HG03064 (cell line): ENCODE measurements at regions not wholly inside any gene's neighbourhood (a gene's known extent, or its start where the extent isn't known, plus 50 kb on each side); places are given as distances from the start of the nearest gene placed in this dataset.
"Not testable (repeated sequence)": the region's sequence is repeated elsewhere in the genome, so short reads cannot be mapped to it uniquely, and the experiment has no call there.

Experiments used
- ATAC-seq: cut with Tn5 transposase; IDR thresholded peaks from one replicate; pipeline ENCODE4 v1.9.1; 2021; ENCODE audit warnings: low read depth; ENCODE audit not compliant: unreplicated experiment

DNA sequence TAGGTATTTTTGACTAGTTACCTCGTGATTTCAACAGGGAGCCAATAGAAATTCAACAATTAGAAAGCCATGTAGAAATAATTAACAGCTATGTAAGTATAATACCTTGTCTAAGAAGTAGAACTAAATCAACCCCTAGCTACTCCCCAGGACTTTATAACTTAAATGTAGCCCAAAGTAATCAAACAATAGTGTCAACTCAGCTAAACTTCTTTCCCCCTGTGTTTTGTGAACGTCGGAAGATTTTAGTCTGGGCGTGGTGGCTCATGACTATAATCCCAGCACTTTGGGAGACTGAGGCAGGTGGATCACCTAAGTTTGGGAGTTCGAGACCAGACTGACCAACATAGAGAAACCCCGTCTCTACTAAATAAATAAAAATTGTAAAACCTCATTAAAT, 579.9 kb upstream of the NCAM2 start:
- ATAC-seq, result no peak

DNA sequence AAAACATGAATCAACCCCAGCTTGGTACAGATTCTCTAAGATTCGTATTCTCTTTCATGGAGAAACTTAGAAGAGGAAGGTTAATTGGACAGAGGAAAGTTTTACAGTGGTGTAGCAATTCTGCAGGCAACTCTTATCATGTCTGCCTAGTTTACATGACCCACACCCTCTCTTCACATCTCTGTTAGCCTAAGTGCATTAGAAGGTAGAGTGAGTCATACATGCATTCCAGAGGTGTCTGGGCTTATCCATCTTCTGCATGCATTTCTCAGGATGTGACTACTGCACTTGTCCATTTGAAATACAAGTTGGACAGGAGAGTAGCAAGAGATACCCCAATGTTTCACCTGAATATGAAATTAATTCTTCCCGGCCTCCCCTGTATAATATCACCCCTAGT, 578.4 kb upstream of the NCAM2 start:
- ATAC-seq, result no peak

DNA sequence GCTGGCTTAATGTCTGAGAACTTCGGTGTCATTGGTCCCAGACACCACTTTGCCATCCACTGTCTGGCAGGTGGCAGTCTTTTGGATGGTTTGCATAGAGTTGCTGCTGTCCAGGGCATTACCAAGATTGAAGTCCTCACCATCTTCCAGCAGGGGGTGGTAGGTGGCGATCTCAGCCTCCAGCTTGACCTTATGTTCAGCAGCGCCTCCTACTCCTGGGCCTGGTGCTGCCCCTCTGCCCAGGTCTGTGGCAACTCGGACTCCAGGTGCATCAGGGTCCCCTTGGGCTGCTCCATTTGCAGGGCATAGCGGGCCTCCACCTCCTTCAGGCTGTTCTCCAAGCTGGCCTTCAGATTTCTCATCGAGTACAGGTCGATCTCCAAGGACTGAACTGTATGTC, 573.3 kb upstream of the NCAM2 start:
- no peak for ATAC-seq

DNA sequence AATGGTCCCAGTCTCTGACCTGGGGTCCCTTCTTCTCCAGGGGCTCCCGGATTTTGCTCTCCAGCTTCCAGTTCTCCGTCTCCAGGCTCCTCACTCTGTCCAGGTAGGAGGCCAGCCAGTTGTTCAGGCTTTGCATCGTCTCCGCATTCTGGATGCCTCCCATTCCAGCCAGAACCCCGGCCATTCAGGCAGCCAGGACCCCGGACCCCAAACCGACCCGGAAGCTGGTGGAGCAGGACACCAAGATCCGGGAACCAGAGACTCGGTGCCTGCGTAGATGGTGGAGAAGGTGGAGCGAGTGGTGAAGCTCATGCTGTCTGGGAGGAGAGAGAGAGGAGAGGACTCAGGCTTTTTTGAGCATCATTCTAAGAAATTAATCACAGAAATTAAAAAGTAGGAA, 572.4 kb upstream of the NCAM2 start:
- no peak for ATAC-seq

DNA sequence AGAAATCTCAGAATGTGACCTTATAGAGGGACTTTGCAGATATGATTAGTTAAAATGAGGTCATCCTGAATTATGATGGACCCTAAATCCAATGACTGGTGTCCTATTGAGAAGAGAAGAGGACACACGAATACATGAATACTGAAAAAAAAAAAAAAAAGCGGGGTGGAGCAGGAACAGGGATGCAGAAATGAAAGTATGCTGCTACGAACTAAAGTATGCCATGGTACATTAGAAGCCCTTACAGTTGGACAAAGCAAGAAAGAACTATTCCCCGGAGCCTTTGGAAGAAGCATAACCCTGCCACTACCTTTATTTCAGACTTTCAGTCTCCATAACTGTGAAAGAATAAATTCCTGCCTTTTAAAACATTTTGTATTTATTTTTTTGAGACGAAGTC, 557.9 kb upstream of the NCAM2 start:
- ATAC-seq, result no peak

DNA sequence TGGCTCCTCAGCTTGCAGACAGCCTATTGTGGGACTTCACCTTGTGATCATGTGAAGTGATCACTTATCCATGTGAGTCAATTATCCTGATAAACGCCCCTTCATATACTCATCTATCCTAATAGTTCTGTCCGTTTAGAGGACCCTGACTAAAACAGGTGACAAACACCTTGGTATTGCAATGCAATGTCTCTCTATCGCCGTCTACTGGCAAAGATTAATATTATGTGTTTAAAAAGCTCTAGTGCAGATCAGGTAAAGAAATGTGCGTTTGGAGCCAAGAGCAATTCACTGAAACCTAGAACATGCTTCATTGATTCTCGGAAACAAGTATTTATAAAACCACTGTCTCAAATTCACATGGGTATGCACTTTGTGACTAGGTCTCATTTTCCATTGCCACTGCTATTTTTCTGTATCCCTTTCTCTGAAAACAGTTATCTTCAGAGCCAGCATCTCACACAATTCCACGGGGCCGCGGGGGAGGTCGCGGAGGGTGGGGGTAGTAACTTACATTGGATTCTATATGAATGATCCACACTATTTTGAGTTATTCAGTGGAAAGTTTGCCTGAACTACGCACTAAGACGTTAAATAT, 554.6 kb upstream of the NCAM2 start:
- no peak for ATAC-seq

DNA sequence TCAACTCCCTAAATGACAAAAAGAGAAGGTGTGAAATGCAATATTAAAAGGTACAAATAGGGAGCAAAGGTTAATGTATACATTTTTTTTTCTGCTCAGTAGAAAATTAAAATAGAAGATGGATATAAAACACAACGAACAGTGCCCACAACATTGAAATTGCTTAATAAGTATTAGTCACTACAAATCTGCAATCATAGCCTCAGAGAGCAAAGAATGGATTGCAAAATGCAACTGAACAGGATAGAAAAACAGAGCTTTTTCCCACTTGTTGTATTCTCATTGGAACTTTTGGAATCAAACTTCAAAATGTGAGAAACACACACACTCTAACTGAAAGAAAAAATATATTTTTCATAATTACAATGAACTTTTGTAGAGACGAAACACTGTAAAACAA, 552.2 kb upstream of the NCAM2 start:
- no peak for ATAC-seq

DNA sequence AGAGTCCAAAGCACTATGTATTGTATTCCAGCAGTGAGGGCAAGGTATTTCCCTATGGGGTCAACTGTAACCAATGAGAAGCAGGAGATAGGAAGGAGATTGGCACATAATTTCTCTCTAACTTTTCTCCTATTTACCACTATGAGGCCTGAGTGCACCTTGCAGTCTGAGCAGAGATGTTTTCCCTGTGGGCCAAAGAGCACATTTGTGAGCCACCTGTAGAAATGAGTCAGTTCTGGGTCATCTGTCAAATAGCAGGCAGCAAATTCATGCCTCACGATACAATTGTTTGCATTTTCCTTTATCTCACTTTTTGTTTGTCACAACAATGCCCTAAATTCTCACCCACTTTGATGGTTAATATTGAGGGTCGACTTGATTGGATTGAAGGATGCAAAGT, 547.2 kb upstream of the NCAM2 start:
- no peak for ATAC-seq

DNA sequence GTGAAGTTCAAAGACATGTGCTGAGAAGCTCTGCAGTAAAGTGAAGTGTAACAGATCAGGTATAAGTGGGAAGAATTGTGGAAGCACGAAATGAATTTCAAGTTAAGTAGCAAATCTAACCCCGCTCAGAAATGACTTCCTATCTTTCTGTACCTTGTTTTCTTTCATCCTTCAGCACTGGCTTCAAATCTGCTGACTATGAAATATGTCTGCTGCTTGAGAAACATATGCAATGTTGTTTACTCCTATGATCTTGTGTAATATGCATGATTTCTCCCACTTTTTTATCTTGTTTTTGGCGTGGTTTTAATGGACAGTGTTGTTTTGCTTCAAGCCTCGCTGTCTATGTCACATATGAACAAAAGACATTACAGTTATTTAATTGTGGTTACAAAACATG, 545.3 kb upstream of the NCAM2 start:
- no peak for ATAC-seq

DNA sequence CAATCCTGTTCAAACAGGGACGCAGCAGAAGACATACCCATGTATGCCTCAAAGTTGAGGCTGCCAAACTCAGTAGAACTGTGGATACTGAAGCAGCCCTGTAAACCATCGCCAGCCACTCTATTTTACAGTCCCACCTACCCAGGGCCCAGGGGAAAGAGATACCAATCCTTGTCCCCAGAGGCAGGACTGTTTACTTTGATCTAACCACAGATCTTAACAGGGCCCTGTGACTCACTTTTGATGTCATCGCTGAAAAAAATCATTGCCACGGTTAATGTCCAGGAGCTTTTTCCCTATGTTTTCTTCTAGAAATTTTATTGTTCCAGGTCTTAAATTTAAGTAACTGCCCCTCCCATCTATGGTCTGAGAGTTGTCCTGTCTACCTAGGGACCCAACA, 538.4 kb upstream of the NCAM2 start:
- ATAC-seq, result no peak

DNA sequence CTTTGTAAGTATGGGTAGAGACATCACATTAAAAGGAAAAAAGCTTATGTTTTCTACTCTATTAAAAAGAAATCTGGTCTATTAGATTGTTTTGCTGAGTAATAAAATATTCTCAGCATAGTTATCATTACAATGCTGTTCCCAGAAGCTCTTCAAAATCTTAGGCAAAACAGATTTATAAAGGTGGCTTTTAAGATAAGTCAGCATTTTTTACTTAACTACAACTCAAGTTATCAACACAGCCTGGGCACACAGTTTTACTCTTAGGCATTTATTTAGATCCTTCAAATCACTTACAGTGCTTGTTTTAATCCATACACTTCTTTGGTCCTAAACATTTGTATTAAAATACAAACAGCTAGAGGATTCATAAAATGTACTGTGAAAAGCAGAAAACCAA, 534.8 kb upstream of the NCAM2 start:
- no peak for ATAC-seq

DNA sequence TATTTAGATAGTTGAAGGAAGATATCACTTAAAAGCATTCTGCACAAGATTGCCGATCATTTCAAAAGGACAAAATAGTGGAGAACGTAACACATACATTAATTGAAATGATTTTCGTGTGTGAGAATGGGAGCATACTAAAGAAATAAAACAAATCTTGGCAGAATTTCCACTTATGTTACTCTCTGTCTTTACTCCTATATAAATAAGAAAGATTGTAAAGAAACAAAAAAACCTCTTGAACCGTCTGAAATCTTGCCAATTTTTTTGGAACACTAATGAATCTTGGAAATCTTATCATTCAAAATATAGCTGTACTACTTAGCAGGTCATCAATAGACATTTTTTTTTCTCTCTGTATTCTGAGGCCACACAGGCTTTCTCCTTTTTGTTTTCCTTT, 528.8 kb upstream of the NCAM2 start:
- ATAC-seq, result no peak

DNA sequence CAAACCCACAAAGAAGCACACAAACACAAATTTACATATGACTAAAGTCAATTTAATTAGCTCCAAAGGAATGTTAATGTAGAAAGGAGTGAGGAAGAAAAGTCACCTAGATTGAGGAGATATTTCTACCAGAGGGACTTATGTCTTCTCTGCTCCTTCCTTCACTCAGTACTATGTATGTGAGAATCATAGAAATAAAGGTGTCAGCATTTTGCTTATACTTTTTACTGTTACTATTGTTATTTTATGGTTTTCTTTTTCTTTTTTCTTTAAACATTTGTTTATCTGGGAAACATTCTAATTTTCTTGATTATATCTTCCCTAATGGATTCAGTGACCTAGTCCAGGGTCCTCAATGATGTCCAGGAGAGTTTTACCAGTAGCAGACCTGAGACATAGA, 511.9 kb upstream of the NCAM2 start:
- ATAC-seq, result no peak

DNA sequence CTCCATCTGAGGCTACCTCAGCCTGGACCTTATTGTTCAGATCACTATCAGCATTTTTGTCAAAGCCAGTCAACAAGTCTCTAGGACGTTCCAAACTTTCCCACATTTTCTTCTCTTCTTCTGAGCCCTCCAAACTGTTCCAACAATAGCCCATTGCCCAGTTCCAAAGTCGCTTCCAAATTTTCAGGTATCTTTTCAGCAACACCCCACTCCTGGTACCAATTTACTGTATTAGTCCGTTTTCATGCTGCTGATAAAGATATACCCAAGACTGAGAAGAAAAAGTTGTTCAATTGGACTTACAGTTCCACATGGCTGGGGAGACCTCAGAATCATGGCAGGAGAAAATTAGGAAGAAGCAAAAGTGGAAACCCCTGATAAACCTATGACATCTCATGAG, 495.3 kb upstream of the NCAM2 start:
- not testable (repeated sequence) for ATAC-seq

DNA sequence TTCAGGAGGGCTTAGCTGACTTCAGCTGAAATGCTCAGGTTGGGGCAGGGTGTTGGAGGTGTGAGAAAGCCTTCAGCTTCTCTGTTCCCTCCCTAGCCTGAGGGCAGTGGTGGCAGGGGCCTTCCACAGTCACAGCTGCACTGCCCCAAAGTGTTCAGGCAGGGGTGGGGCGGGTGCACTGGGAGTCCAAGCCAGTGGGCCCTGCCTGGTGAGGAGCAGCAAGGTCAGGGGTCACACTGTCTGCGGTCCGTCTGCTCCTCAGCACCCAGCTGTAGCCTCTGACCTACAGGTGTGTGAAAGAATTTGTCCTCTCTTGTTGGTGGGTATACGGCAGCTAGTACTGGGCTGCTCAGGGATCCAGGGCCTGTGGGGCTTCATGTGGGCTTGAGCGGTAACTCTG, 490.4 kb upstream of the NCAM2 start:
- ATAC-seq, result no peak

DNA sequence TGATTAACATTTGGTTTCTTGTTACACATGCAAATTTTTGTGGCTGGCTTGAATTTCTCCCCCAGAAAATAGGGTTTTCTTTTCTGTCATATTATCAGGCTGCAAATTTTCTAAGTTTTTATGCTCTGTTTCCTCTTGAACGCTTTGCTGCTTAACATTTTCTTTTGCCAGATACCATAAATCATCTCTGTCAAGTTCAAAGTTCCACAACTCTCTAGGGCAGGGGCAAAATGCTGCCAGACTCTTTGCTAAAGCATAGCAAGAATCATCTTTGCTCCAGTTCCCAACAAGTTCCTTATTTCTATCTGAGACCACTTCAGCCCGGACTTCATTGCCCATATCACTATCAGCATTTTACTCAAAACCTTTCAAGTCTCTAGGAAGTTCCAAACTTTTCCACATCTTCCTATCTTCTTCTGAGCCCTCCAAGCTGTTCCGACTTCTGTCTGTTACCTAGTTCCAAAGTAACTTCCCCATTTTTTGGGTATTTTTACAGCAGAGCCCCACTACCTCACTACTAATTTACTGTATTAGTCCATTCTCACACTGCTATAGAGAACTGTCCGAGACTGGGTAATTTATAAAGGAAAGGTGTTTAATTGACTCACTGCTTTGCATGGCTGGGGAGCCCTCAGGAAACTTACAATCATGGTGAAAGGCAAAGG, 486.9 kb upstream of the NCAM2 start:
- ATAC-seq, result no peak

DNA sequence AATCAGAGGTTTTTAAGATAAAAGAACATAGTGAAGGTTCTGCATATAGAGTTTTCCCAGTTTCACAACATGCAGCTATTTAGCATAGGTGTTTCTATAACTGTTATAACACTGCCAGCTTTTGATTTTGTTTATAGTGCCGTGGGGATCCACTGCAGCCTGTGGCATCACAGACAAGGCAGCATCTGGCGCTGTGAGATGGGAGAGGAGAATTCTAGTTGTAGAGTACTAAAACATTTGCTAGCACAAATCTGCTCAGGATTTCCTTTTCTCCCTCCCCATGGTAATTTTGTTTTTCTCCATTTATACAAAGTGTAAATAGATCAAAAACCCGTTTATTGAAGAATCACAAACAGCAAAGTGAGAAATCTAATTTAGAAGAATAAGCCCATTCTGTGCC, 482.8 kb upstream of the NCAM2 start:
- ATAC-seq, result no peak

DNA sequence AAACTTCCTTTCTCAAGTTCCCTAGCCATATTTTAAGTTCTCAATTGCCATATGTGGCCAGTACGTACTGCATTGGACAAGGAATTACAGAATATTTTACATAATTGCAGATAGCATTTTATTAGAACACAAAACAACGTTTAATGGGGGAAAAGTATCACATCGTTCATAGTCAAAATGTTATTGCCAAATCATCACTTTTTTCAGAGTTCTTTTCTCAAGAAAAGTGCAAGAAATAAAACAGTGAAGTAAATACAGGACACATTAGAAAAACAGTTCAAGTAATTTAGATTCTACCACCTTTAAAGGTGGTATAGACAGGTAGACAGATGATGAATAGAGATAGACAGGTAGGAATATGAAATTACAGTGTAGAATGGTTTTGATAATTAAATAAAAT, 479.1 kb upstream of the NCAM2 start:
- no peak for ATAC-seq

DNA sequence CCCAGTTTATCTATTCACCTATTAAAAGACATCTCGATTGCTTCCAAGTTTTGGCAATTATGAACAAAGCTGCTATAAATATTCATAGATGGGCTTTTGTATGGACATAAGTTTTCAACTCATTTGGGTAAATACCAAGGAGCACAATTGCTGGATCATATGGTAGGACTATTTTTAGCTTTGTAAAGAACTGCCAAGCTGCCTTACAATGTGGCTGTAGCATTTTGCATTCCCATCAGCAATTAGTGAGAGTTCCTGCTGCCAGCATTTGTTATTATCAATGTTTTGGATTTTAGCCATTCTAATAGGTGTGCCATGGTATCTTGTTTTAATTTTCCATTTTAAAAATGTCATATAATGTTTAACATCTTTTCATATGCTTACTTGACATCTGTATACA, 475.6 kb upstream of the NCAM2 start:
- no peak for ATAC-seq

DNA sequence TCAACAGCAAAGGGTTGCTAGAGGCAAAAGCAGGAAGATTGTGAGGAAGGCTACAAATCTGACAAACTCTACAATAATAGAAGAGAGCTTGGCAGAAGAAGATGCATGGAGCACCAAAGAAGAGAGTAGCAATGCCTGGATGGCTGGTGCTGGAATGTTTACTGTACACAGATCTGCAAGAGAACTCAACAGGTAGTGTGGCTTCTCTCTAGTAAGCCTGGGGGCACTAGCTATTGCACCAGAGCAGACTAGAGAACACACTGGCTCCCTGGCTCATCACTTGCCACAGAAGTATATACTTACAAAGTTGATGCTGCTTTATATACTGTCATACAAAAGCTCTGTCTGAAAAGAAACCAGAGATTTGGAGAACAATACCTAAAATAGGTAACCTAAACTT, 475.0 kb upstream of the NCAM2 start:
- ATAC-seq, result no peak

DNA sequence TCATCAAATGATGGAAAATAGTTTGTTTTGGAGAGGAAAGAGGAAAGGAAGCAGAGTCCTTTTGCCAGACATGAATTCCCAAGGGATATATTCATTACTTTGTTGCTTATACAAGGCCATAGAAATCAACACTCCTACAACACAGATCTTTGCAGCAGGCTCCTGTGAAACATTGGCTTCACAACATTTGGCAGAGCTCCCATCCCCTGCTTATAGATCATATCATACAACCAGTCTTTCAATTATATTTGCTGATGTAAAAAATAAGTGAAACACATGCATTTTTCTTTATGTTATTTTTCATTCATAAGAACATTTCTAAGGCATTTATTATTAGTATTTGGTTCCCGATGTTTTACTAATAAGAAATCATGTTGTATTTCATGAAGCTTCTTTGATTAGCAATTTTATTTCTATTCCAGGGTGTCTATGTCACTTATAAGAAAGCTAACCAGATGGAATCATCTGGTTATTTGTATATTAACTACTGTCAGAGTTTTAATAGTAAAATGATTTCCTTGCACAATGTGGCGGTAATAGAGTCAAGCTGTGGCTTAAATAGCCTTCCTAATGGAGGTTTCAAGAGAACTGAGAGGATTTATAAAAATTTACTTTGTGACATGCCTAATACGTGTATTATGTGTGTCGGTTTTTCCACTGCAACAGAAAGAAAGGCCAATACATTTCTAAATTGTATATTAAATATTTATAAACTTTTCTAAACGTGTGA, 470.3 kb upstream of the NCAM2 start:
- no peak for ATAC-seq

DNA sequence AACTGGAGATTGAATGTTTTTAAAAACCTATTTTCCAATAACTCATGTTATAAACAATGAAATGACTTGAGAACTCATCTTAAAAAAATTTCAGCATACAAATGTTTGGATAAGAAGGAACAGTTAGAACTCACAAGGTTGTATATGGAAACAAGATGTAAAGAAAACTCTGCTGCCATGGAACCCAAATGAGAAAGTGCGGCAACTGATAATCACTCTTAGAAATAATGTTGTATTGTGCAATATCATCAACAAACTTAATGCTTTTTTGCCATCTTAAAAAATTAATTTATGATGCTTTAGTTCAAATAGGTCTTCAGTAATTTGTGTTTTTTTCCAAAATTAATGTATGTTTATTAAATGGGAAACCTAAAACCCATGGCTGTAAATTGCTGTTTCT, 461.1 kb upstream of the NCAM2 start:
- no peak for ATAC-seq
